ENCODE measurements at regions not wholly inside any gene's neighbourhood (a gene's known extent, or its start where the extent isn't known, plus 50 kb on each side); places are given as distances from the start of the nearest gene placed in this dataset.

DNA sequence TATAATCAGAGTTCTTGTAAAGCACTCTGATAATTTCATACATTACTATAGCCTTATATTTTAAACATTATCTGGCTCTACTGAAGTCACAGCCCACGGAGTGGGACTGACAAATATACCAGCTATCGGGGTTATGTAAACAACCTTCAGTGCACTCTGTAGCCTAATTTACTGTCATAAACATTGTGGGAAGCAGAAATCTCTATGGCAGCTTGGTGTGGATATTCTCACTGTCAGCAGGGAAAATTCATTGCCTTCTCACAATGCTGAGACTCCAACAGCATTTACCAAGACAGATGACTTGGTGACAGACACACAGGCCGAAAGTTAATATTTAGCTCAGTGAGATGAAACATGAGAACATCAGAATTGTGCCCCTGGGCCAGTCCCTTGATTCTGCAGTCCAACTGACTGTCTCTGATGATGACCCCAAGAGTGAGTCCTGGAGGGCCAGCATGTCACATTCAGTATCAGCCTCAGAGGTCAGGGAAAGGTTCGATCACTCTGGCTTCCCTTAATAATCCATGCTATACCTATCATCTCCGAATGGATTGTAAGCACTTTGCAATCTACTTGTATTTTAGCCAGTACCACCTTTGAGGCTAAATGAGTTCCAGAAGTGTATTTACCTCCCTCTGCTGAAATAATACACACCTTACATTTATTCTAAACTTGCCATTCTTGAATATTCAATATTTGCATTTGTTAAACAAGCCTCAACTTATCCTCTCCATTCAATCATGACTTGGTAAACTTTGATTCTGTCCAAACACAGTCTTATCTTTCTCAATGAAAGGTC lies 146.2 kb upstream of the OSR1 start:
- no peak for DNase-seq

DNA sequence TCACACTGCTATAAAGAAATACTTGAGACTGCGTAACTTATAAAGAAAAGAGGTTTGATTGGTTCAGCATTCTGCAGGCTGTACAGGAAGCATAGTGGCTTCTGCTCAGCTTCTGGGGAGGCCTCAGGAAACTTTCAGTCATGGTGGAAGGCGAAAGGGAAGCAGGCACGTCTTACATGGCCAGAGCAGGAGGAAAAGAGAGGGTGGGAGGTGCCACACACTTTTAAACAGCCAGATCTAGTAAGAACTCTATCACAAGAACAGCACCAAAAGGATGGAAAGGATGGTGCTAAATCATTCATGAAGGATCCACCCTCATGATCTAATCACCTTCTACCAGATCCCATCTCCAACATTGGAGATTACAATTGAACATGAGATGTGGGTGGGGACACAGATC lies 145.5 kb upstream of the OSR1 start:
- no peak for DNase-seq

DNA sequence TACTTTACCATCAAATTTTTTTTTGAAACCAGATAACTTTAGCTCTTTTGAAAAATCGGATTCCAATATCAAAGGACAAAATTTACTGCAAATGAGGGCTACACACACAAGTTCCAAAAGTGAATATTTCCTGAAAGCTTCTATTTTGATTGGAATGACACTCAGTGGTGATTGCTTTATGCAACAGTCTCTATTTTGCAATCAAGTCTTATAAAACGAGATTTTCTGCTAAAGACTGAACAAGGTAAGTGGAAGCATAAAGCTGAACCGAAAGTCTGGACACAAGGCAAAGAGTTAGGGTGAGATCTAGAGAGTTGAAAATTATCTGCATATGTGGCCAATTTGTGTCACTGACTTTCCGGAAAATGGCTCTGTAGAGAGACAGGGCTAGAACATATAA lies 145.0 kb upstream of the OSR1 start:
- DNase-seq: no peak

DNA sequence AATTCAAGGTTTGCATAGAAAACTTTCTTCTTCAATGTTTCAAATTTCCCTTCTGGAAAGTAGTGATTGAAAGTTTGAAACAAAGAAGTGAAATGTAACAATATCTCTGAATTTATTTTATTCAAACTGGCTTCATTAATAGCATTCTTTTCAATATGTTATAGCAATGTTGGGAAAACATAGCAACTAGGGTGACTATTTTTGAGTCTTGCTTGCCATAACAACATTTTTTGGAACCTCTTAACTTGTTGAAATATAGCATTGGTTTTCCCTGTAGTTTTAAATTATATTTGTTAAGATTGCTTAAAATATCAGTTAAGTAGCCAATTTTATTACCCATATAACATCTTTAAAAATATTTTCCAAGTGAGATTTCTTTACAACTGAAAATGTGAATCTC lies 141.7 kb upstream of the OSR1 start:
- no peak for DNase-seq

DNA sequence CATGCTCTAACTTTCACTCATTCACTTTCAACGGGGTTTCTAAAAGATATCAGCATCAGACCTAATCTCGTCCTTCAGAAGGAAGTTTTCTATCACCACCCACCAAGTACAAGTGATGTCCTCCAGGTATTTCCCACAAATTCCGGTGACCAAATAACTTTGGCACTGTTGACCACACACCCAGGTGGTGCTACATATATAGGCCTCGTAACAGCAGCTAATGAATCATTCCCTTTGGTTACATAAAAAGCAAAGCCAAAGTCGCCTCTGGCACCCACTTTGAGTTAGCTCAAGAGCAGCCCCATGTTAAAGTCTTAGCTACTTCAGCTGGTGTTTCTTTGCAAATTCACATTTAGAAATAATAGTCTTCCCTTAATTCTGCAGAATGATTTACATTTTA lies 138.2 kb upstream of the OSR1 start:
- DNase-seq: no peak

DNA sequence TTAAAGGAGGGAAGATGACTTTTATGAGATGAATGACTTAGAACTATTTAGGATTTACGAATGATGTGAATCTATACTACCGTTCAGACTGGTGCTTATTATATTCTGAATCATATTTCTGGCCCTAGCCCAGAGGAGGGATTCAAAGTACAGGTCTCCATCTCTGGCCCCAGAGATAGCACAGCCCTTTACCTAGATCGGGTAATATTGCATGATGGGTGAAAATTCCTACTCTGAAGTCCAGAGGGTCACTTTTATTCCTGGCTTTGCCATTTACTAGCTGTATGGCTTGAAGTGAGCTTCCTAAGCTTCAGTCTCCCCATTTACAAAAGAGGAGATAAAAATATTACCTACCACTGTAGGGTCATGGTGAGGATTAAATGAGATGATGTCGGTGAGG lies 135.8 kb upstream of the OSR1 start:
- DNase-seq: no peak

DNA sequence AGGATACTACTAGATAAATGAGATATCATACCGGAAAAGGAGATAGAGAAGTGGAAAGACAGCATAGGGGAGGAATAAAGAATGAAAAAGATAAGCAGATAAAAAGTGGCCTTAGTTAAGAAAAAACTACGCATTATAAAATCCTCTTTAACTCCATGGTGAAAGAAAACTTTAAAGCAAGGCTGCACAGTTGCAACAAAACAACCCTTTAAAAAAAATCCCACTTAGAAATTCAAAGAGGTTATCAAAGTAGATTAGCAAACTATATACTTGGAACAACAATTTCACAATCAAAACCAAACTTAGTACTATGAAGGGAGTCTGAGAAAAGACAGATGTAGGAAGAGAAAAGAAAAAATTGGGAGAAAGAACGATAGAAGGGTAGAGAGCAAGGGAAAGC lies 133.4 kb upstream of the OSR1 start:
- DNase-seq: no peak

DNA sequence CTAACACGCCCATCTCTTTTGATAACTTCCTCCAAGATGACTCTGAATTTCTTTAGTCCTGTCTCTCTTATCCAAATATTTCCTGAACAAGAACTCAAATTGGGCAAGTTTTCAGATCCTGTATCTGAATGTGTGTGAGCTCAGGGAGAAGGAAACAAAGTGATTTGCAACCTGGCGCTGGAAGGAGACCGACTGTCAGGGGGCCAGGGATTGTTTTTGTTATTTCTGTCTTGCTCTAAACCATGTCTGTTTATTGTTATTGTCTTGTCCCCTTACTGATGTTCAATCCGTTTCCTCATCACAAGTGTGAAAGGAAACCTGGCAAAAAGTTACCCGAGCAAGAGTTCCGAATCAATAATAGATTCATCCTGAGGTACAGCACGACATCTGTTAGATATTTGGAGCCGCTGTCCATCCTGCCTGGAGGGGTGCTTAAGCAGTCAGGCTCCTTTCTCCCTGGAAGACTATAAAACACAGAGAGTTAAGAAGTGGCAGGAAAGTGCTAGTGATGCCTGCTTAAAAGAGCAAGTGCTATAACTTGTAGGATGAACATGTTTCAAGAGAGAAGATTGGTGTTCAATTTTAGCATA lies 132.5 kb upstream of the OSR1 start:
- no peak for DNase-seq

DNA sequence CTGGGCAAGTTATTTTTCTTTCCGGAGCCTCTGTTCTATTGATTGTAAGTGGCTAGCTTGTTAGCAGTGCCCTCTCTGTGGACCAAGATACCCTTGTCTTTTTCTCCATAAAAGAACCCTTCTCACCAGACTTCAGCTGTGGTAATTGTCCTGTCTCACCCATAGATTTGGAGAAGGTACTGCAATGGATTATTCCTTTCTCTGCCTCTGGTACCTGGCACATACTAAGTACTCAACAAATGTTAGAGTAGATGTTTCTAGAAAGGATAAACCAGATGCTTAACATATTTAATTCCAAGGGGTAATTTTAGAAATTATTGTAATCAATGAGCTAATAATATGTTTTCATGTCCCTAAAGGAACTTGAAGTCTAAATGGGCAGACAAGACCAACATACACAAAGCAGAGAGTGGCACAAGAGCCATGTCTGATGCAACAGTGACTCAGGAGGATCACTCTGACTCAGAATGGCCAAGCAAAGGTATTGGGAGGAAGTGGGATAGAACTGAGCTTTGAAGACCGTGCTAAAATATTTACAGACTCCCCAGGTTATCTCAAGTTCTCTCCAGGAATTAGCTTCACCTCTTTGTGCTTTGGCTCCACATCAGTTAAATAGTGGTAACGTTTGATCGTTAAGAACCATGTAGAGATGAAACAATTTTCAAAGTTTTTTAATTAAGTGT lies 129.7 kb upstream of the OSR1 start:
- no peak for DNase-seq

DNA sequence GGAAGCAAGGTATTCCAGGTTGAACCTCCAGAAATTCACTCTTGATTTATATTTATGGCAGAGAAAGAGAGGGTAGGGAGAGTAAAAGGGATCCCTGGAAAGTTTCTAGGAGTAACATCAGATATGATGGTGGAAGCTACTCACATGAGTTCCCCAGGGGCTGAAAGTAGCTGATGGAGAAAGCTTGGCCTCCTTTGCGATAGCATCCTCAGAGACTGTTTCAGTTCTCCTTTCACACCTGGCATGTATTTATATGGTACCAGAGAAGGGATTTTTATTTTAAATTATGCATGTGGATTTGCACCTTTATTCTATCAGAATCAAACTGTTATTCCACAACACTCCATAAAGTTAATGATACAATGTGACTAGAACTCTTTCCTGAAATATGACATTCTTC lies 126.3 kb upstream of the OSR1 start:
- DNase-seq: no peak

DNA sequence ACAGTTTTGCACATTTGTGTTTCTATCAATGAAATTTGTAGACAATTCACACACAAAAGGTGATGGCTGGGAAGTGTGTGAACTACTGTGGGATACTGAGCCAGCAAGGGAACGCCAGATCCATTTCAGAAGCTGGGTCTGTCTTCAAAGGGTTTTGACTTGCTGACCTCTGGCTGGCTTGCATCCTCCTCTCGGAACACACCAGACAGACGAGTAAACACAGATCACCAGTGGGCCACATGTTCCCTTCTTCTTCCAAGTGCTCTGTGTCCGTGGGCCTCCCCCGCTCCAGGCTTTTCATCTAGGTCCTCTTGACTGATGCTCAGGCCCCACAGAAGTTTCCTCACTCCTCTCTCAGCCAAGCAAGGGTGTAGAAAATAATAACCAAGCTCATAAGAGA lies 122.2 kb upstream of the OSR1 start:
- no peak for DNase-seq

DNA sequence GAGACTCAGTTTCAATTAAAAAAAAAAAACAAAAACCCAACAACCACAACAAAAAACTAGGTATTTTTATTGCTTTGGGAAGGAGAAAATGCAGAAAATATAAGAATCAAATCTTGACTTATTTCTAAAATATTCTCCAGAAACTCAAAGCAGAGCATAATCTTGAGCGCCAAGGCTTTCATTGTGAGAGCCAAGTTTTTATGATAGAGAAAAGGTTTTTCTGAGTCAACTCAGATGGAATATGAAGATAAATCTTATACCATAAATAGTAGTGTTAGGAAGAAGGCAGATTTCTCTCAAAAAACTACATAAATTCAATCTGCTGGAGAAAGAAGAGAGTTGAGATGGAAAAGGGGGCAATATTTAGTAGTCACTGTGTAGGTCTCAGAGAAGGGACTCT lies 121.2 kb upstream of the OSR1 start:
- DNase-seq: no peak

DNA sequence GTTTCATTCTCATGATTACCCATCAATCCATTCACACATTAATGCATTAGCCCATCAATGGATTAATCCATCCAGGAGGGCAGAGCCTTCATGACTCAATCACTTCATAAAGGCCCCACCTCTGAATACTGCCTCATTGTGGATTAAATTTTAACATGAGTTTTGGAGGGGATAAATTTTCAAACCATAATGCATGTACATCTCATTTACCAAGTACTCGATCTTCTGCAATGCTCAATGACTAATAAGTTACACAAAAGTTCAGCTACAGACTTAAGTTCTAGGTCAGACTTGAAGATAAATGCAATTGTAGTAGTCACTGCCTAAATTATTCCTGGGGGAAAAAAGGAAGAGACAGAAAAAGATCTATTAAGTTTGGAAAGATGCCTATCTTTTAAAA lies 120.0 kb upstream of the OSR1 start:
- DNase-seq: no peak

DNA sequence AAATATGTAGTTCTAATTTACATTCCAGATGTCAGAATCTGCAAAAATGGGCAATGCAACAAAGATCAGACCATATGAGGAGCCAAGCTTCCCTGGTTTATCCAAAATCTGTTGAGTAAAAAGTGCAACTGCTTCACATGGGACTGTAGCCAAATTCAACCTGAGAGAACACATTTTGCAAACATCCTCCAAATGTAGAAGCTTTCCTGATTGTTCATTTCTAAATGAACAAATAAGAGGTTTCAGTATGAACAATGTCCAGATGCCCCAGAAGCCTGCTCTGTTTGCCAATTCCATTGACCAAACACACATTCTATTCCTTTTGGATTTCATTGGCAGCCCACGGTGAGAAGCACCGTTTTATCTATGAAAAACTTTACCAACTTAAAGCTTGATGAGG lies 117.9 kb upstream of the OSR1 start:
- no peak for DNase-seq

DNA sequence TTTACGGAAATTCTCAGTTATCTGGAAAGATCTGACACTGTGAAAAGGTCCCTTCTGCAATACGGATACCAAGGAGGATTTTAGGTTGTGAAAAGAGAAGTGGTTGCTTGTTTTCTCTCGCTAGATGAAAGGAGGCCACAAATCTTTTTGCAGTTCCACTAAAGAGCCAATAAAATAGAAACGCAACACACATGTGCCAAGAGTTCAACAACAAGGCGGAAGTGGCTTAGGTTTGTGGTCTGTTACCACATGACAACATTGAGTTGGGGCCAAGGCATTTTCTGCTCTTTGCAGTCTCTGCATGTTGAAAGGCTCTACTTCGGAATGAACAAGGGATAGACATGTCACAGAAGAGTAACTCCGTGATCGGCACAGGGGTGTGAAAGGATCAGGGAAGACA lies 115.7 kb upstream of the OSR1 start:
- DNase-seq: peak in 14 of 58 donors; percentile 2 to 32 (median 11)

DNA sequence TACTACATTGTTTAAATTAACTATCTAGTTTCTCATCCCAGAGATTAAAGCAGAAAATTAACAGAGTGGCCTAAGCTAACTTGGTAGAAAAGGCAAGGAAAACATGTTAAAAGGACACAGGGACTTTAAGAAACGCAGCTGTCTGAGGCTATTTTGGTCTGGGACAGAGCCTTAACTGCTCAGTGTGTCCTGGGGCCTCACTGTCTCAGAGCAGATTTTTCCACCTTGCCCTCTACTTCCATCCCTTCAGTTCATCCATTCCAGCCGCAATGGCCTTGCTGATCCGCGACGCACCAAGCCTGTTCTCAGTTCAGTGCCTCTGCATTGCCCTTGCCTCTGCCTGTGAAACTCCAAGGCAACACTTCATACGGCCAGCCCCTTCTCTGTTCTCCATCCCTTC lies 114.9 kb upstream of the OSR1 start:
- DNase-seq: no peak

DNA sequence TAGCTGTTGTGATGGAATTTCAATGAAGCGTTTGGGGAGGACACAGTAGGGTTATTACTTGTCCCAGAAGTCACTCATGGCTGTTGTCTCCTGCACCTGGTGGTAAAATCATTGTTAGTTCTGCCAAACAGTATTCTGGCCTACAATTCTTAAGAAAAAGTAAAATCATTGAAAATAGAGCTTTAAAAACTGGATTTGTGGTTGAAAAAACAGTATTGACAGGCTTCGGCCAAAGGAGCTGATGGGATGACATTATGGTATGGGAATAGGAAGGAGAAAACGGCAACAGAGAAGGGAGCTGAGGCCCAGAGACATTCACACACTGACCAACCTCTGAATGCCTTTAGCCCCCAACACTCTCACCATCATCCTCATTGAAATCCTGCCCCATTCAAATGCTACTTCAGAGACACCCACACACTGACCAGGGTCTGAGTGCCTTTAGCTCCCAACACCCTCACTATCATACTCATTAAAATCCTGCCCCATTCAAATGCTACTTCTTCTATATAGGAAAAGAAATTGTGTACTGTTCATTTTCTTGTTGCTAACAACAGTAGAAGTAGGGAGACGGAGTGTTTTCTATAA lies 114.1 kb upstream of the OSR1 start:
- DNase-seq: no peak

DNA sequence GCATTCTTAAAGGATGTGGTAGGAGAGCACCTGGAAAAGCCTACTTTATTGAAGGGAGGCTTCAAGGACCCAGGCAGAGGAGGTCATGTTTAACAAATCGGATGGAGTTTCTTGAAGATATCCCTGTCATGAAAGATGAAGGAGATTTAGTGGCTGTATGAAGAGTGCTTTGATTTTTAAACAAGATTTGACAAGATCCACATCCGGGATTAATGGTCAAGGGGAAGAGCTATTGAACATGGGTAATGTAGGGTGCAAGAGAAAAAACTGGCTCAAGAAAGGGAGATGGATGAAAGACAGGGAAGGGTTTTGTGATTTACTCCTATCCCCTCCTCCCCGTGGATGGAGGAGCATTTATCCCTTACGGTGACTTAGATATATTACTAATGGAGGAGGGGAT lies 113.1 kb upstream of the OSR1 start:
- DNase-seq: no peak

DNA sequence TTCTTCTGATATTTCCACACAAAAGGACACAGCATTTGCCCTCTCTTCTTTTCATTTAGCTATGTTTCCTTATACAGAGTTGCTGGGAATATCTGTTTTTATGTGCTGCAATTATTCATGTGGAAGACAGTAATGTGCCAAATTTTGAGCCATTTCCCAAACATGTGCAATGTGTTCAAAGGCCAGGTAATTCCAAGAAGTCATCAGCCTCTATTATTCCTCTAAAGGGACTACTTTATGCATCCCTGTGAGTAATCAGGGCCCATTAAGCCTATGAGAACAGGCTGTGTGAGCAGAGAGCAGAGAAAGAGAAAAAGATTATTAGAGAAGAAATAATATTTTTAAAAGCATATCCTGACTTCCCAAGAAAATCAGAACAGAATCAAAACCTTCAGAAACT lies 107.6 kb upstream of the OSR1 start:
- DNase-seq: no peak

DNA sequence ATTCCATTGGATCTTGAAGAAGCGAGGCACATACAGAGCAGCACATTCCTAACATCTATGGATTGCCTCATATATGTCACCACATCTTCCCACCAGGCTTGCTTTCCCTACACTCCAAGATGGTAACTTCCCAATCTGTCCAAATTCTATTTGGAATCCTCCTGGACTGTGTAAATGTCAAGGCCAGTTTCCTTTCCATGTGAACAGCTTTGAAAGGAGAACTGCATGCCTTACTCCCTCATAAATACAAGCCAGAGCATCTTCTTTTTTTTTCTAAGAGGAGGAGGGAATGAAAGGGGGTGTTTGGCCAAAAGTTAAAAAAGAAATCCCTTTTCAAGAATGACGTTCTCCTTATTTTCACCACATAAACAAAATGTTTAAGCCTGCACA lies 103.8 kb upstream of the OSR1 start:
- no peak for DNase-seq

DNA sequence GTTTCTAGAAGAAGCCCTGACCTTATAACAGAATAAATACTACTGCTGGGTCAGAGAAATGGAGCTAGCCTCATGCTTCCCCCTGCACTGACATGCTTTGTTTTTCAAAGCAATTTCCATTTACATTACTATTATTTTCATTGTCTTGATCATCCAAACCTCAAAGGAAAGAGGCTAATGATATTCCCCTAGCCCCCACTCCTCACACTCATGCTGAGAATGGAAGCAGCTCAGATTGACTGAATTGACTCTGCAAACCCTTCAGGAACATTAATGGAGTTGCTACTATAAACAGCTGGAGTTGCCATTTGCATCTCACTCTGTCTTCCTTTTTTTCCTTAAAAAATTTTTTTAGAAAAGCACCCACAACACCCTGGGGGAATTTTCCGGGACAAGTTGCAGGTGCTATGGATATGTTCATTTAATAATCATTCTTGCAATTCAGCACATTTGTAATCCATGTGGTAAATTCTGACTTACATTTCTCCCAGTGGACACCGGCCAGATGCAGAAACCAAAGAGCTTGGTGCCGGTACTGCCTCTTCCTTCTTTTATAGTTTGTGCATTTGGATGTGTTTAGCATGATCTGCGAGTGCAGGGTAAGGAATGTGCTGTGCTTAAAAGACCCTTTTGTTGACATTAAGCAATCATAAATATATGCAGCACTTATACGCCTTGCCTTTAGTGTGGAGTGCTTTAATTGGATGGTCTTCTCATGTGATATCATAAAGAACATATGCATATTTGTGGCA lies 103.3 kb upstream of the OSR1 start:
- no peak for DNase-seq

DNA sequence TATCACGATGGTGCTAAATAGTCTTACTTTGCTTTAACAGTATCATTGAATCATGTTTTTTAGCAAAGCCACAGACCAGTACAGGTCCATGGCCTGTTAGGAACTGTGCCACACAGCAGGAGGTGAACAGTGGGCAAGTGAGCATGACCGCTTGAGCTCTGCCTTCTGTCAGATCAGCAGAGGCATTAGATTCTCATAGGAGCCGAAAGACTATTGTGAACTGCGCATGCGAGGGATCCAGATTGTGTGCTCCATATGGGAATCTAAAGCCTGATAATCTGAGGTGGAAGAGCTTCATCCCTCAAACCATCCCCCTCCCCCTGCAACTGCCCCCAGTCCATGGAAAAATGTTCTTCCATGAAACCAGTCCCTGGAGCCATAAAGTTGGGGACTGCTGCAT lies 102.3 kb upstream of the OSR1 start:
- DNase-seq: no peak
